Endodermal cell (in vitro differentiated cells): ENCODE measurements at regions not wholly inside any gene's neighbourhood (a gene's known extent, or its start where the extent isn't known, plus 50 kb on each side); places are given as distances from the start of the nearest gene placed in this dataset.

ENCODE experiments used
- DNase-seq: peaks from one replicate; pipeline ENCODE4 v3.0.0-alpha.2; 2017
- H3K27ac ChIP-seq: 2 replicates; pipeline ENCODE4 v1.5.1; 2013; ENCODE audit warnings: mild to moderate bottlenecking, low read depth, low read length, moderate library complexity
- H3K27me3 ChIP-seq: 2 replicates; pipeline ENCODE4 v1.6.1; 2013; ENCODE audit warnings: mild to moderate bottlenecking, low read length, moderate library complexity; ENCODE audit not compliant: insufficient read depth, control insufficient read depth, poor library complexity, severe bottlenecking
- H3K36me3 ChIP-seq: 2 replicates; pipeline ENCODE4 v1.7.0; 2013; ENCODE audit warnings: mild to moderate bottlenecking, low read length, moderate library complexity; ENCODE audit not compliant: control insufficient read depth, insufficient read depth
- H3K4me1 ChIP-seq: one replicate; pipeline ENCODE4 v1.7.0; 2013; ENCODE audit warnings: low read length; ENCODE audit not compliant: control insufficient read depth, insufficient read depth
- H3K4me3 ChIP-seq: 2 replicates; pipeline ENCODE4 v1.5.1; 2013; ENCODE audit warnings: mild to moderate bottlenecking, low read length, moderate library complexity
- H3K9ac ChIP-seq: 2 replicates; pipeline ENCODE4 v1.6.1; 2013; ENCODE audit warnings: mild to moderate bottlenecking, low read length, moderate library complexity; ENCODE audit not compliant: poor library complexity, severe bottlenecking; ENCODE audit errors: extremely low read depth
- H3K9me3 ChIP-seq: 2 replicates; pipeline ENCODE4 v1.6.1; 2013; ENCODE audit warnings: mild to moderate bottlenecking, low read length, moderate library complexity; ENCODE audit not compliant: control insufficient read depth
- H3K27ac Mint-ChIP-seq: 2 replicates; pipeline ENCODE4 v1.8.0; 2020; ENCODE audit warnings: mixed read lengths
- H3K27me3 Mint-ChIP-seq: 2 replicates; pipeline ENCODE4 v1.8.0; 2021; ENCODE audit warnings: mild to moderate bottlenecking, mixed read lengths; ENCODE audit not compliant: insufficient read depth
- H3K36me3 Mint-ChIP-seq: 2 replicates; pipeline ENCODE4 v1.8.0; 2020; ENCODE audit warnings: low read depth, mixed read lengths
- H3K4me1 Mint-ChIP-seq: 2 replicates; pipeline ENCODE4 v1.8.0; 2020; ENCODE audit warnings: mixed read lengths
- H3K4me3 Mint-ChIP-seq: 2 replicates; pipeline ENCODE4 v1.8.0; 2020; ENCODE audit warnings: mild to moderate bottlenecking, moderate library complexity, mixed read lengths
- H3K9me3 Mint-ChIP-seq: 2 replicates; pipeline ENCODE4 v1.8.0; 2020; ENCODE audit warnings: mild to moderate bottlenecking, mixed read lengths
- CTCF ChIP-seq: fragments of 200-600 bp; sonication (generic); conservative IDR thresholded peaks from 2 replicates; pipeline ENCODE4 v1.5.0; 2021; ENCODE audit warnings: antibody characterized with exemption, mild to moderate bottlenecking
- WGBS, 2 experiments: methylation state at CpG; one replicate each; pipeline versions ENCODE4 v1.1.5 to v1.1.7; 2013; ENCODE audit warnings: missing lambda C conversion rate in 2 of 2, mixed read lengths in 1 of 2; ENCODE audit not compliant: insufficient coverage in 1 of 2, insufficient read length in 1 of 2; 5-methylcytosine and 5-hydroxymethylcytosine counted together

- Mint-ChIP-seq H3K4me1 (no peaks in the 10 kb centered on the region), H3K27ac (no peak overlapping the region), H3K36me3 (no peaks in the 10 kb centered on the region), H3K27me3 (peaks cover 7% of the 10 kb centered on the region), H3K9me3 (no peaks in the 10 kb centered on the region), H3K4me3 (no peak overlapping the region)
- H3K27me3 ChIP-seq: no peaks in the 10 kb centered on the region
- H3K36me3 ChIP-seq: no peaks in the 10 kb centered on the region
- no peak for DNase-seq
- H3K9ac ChIP-seq: no peak overlapping the region
- H3K4me3 ChIP-seq: no peak overlapping the region
- H3K9me3 ChIP-seq: no peaks in the 10 kb centered on the region
- no peak for TF ChIP-seq CTCF
- 87 to 98% methylated on average over 4 to 5 of the region's 5 CpGs for WGBS, 2 experiments
- H3K4me1 ChIP-seq: no peaks in the 10 kb centered on the region
- no peak overlapping the region for H3K27ac ChIP-seq
These were observed 182.2 kb upstream of the SFSWAP start for GRCh38 chr12:131528667-131529066.

- no peak for TF ChIP-seq CTCF
- no peak overlapping the region for H3K27ac ChIP-seq
- no peaks in the 10 kb centered on the region for H3K36me3 ChIP-seq
- Mint-ChIP-seq H3K4me3 (no peak overlapping the region), H3K27ac (no peak overlapping the region), H3K27me3 (peaks cover 9% of the 10 kb centered on the region), H3K4me1 (no peaks in the 10 kb centered on the region), H3K36me3 (no peaks in the 10 kb centered on the region), H3K9me3 (no peaks in the 10 kb centered on the region)
- DNase-seq: no peak
- H3K9me3 ChIP-seq: no peaks in the 10 kb centered on the region
- H3K27me3 ChIP-seq: no peaks in the 10 kb centered on the region
- 91 to 93% methylated on average over 8 to 17 of the region's 18 CpGs for WGBS, 2 experiments
- no peak overlapping the region for H3K9ac ChIP-seq
- no peaks in the 10 kb centered on the region for H3K4me1 ChIP-seq
- H3K4me3 ChIP-seq: no peak overlapping the region
These were observed 181.5 kb upstream of the SFSWAP start for GRCh38 chr12:131529196-131530040.

GRCh38 chr12:131530041-131530332 lies 180.9 kb upstream of the SFSWAP start:
- Histone ChIP-seq H3K4me1 (no peaks in the 10 kb centered on the region), H3K9me3 (no peaks in the 10 kb centered on the region)
- H3K9me3 Mint-ChIP-seq: no peaks in the 10 kb centered on the region

More at GRCh38 chr12:131530041-131530332, 180.9 kb upstream of the SFSWAP start:
- no peak overlapping the region for H3K4me3 Mint-ChIP-seq
- peaks cover 9% of the 10 kb centered on the region for H3K27me3 Mint-ChIP-seq
- DNase-seq: no peak
- no peaks in the 10 kb centered on the region for H3K27me3 ChIP-seq
- TF ChIP-seq CTCF: no peak
- no peaks in the 10 kb centered on the region for H3K4me1 Mint-ChIP-seq
- no peak overlapping the region for H3K4me3 ChIP-seq
- no peak overlapping the region for H3K27ac ChIP-seq
- H3K36me3 Mint-ChIP-seq: no peaks in the 10 kb centered on the region
- WGBS, 2 experiments: 93 to 100% methylated on average over 3 to 7 of the region's 7 CpGs
- no peak overlapping the region for H3K9ac ChIP-seq
- H3K27ac Mint-ChIP-seq: no peak overlapping the region
- H3K36me3 ChIP-seq: no peaks in the 10 kb centered on the region
